ENCODE measurements at regions not wholly inside any gene's neighbourhood (a gene's known extent, or its start where the extent isn't known, plus 50 kb on each side); places are given as distances from the start of the nearest gene placed in this dataset.

DNA sequence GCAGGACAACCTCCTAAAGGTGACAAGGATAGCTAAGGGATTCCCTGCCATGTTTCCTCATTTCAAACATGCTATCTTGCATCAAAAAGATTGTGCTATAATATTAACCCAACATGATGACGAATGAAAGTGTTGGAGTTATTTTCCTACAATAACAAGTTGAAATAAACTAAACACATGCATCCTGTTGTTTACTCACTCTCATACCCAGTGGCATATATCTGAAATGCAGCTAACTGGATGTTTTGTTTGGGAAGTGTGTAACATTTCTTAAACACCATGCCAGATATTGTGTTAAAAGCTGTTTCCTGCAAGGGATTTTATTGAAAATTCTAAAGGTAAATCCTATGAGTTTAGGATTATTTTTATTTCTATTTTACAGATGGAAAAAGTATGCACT lies 139.6 kb downstream of the TFPI2 start:
- no peaks in the 10 kb centered on the region for H4K20me1 ChIP-seq (ENCODE audit: insufficient read depth, low read length)
- H3K27me3 ChIP-seq (ENCODE audit: low read depth, low read length), result no peaks in the 10 kb centered on the region
- no peaks in the 10 kb centered on the region for H3K4me1 ChIP-seq (ENCODE audit: low read length)
- H3K4me3 ChIP-seq (ENCODE audit: low read length), result no peak overlapping the region
- H3K36me3 ChIP-seq (replicated peaks; ENCODE audit: low read depth, low read length), result no peaks in the 10 kb centered on the region
- no peak overlapping the region for H3K27ac ChIP-seq (ENCODE audit: low read length)
- H3K9ac ChIP-seq (ENCODE audit: low read length), result no peak overlapping the region
- TF ChIP-seq, protein P1, sequence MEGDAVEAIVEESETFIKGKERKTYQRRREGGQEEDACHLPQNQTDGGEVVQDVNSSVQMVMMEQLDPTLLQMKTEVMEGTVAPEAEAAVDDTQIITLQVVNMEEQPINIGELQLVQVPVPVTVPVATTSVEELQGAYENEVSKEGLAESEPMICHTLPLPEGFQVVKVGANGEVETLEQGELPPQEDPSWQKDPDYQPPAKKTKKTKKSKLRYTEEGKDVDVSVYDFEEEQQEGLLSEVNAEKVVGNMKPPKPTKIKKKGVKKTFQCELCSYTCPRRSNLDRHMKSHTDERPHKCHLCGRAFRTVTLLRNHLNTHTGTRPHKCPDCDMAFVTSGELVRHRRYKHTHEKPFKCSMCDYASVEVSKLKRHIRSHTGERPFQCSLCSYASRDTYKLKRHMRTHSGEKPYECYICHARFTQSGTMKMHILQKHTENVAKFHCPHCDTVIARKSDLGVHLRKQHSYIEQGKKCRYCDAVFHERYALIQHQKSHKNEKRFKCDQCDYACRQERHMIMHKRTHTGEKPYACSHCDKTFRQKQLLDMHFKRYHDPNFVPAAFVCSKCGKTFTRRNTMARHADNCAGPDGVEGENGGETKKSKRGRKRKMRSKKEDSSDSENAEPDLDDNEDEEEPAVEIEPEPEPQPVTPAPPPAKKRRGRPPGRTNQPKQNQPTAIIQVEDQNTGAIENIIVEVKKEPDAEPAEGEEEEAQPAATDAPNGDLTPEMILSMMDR (IDR thresholded peaks at IDR 0.05; ENCODE audit: low read depth, low read length), result no peak
- no peak for TF ChIP-seq EZH2phosphoT487 (IDR thresholded peaks at IDR 0.05; ENCODE audit: low read depth)
- no peak overlapping the region for H3K4me2 ChIP-seq (ENCODE audit: low read length)
- H2AFZ ChIP-seq (ENCODE audit: low read depth, low read length), result no peak overlapping the region
- H3K79me2 ChIP-seq (ENCODE audit: low read length), result no peaks in the 10 kb centered on the region
- H3K9me3 ChIP-seq (ENCODE audit: insufficient read depth, low read length), result no peaks in the 10 kb centered on the region

DNA sequence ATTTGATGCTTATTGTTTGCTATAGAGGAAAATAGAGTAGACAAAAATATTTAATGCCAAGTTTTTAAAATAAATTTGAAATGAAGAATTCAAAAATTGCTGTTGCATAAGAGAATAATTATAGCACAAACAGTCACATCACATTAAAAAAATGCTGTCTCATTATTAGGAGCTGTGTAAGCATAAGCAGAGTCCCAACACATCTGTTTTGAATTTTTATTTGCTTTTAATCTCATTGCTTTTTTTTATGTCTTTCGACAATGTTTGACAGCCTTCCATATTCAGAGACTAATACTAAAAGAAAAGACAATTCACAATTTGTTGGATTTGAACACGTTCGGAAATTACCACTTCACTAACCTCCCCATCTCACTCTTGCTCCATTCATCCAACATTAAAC lies 143.5 kb downstream of the TFPI2 start:
- Histone ChIP-seq H3K27ac (ENCODE audit: low read length) (no peak overlapping the region), H3K4me2 (ENCODE audit: low read length) (no peak overlapping the region), H3K36me3 (replicated peaks; ENCODE audit: low read depth, low read length) (no peaks in the 10 kb centered on the region), H2AFZ (ENCODE audit: low read depth, low read length) (no peak overlapping the region), H3K4me1 (ENCODE audit: low read length) (peaks cover 8% of the 10 kb centered on the region), H4K20me1 (ENCODE audit: insufficient read depth, low read length) (no peaks in the 10 kb centered on the region), H3K9me3 (ENCODE audit: insufficient read depth, low read length) (no peaks in the 10 kb centered on the region), H3K4me3 (ENCODE audit: low read length) (no peak overlapping the region), H3K9ac (ENCODE audit: low read length) (no peak overlapping the region), H3K27me3 (ENCODE audit: low read depth, low read length) (no peaks in the 10 kb centered on the region), H3K79me2 (ENCODE audit: low read length) (no peaks in the 10 kb centered on the region)
- TF ChIP-seq, protein P1 (IDR thresholded peaks at IDR 0.05; ENCODE audit: low read depth, low read length), result no peak
- TF ChIP-seq EZH2phosphoT487 (IDR thresholded peaks at IDR 0.05; ENCODE audit: low read depth), result no peak

DNA sequence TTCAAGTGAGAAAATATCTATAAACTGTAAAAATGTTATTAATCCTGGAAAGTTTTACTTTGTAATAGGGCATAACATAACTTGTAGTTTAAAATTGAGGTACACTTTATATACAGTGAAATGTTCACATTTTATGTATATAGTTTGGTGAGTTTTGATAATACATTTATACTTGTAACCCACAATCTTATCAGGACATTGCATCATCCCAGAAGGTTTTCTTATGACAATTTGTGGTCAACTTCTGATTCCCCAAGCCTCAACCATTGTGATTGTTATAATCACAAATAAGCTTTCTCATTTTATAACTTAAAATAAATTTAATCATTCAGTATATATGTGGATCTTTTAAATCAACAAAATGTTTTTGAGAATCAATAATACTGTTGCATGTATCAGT lies 151.1 kb downstream of the TFPI2 start:
- Histone ChIP-seq H2AFZ (ENCODE audit: low read depth, low read length) (no peak overlapping the region), H3K27ac (ENCODE audit: low read length) (no peak overlapping the region), H3K4me2 (ENCODE audit: low read length) (no peak overlapping the region), H3K27me3 (ENCODE audit: low read depth, low read length) (no peaks in the 10 kb centered on the region), H3K9me3 (ENCODE audit: insufficient read depth, low read length) (no peaks in the 10 kb centered on the region), H3K4me3 (ENCODE audit: low read length) (no peak overlapping the region), H3K79me2 (ENCODE audit: low read length) (no peaks in the 10 kb centered on the region), H3K9ac (ENCODE audit: low read length) (no peak overlapping the region), H4K20me1 (ENCODE audit: insufficient read depth, low read length) (no peaks in the 10 kb centered on the region), H3K4me1 (ENCODE audit: low read length) (peaks cover 8% of the 10 kb centered on the region), H3K36me3 (replicated peaks; ENCODE audit: low read depth, low read length) (no peaks in the 10 kb centered on the region)
- TF ChIP-seq EZH2phosphoT487 (IDR thresholded peaks at IDR 0.05; ENCODE audit: low read depth), result no peak
- TF ChIP-seq, protein P1 (IDR thresholded peaks at IDR 0.05; ENCODE audit: low read depth, low read length), result no peak

DNA sequence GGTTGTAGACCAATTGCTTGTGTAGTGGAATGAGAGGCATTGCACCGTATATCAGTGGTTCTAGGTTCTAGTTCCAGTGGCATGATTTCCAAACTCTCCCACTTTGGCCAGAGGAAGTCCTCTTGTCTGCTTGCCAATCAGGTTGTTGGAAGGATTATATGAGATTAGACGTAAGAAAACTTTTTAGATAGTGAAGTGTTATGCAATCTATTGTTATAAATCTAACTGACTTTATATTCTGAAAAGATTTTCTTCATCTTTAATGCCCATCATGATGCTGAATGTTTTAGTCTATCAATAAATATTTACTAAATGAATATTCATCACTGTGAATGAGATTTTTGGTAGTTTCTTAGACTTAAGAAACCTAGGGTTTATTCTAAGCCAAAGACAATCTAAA lies 152.6 kb downstream of the TFPI2 start:
- Histone ChIP-seq H2AFZ (ENCODE audit: low read depth, low read length) (no peak overlapping the region), H3K79me2 (ENCODE audit: low read length) (no peaks in the 10 kb centered on the region), H3K4me1 (ENCODE audit: low read length) (peaks cover 8% of the 10 kb centered on the region), H3K27ac (ENCODE audit: low read length) (no peak overlapping the region), H3K4me3 (ENCODE audit: low read length) (no peak overlapping the region), H3K36me3 (replicated peaks; ENCODE audit: low read depth, low read length) (no peaks in the 10 kb centered on the region), H3K9ac (ENCODE audit: low read length) (no peak overlapping the region), H3K4me2 (ENCODE audit: low read length) (no peak overlapping the region), H4K20me1 (ENCODE audit: insufficient read depth, low read length) (no peaks in the 10 kb centered on the region), H3K9me3 (ENCODE audit: insufficient read depth, low read length) (no peaks in the 10 kb centered on the region), H3K27me3 (ENCODE audit: low read depth, low read length) (no peaks in the 10 kb centered on the region)
- TF ChIP-seq, protein P1 (IDR thresholded peaks at IDR 0.05; ENCODE audit: low read depth, low read length), result no peak
- no peak for TF ChIP-seq EZH2phosphoT487 (IDR thresholded peaks at IDR 0.05; ENCODE audit: low read depth)
